ENCODE measurements at regions not wholly inside any gene's neighbourhood (a gene's known extent, or its start where the extent isn't known, plus 50 kb on each side); places are given as distances from the start of the nearest gene placed in this dataset.

- DNase-seq (no peak), ATAC-seq (no peak)
- H3K27ac Mint-ChIP-seq = no peak overlapping the region
- no peaks in the 10 kb centered on the region for H3K36me3 Mint-ChIP-seq (ENCODE audit: low read depth)
- H3K27me3 Mint-ChIP-seq = no peaks in the 10 kb centered on the region
- H3K4me1 Mint-ChIP-seq = no peaks in the 10 kb centered on the region
- peaks cover 8% of the 10 kb centered on the region for H3K9me3 Mint-ChIP-seq
- H3K4me3 Mint-ChIP-seq = no peak overlapping the region
These were observed 134.0 kb upstream of the TARS1 start for GRCh38 chr5:33306758-33307157.

GRCh38 chr5:33308586-33308985 lies 132.2 kb upstream of the TARS1 start:
- no peak for ATAC-seq
- no peaks in the 10 kb centered on the region for H3K27me3 Mint-ChIP-seq
- no peaks in the 10 kb centered on the region for H3K4me1 Mint-ChIP-seq
- no peak overlapping the region for H3K27ac Mint-ChIP-seq
- no peak overlapping the region for H3K4me3 Mint-ChIP-seq
- no peak for DNase-seq
- H3K36me3 Mint-ChIP-seq (ENCODE audit: low read depth) = no peaks in the 10 kb centered on the region
- peaks cover 8% of the 10 kb centered on the region for H3K9me3 Mint-ChIP-seq

GRCh38 chr5:33309068-33309467 lies 131.7 kb upstream of the TARS1 start:
- no peak for DNase-seq

GRCh38 chr5:33309536-33310345 lies 131.0 kb upstream of the TARS1 start:
- H3K4me3 Mint-ChIP-seq = no peak overlapping the region
- H3K27me3 Mint-ChIP-seq = no peaks in the 10 kb centered on the region
- no peak for DNase-seq
- no peak overlapping the region for H3K27ac Mint-ChIP-seq
- H3K9me3 Mint-ChIP-seq = peaks cover 8% of the 10 kb centered on the region
- no peaks in the 10 kb centered on the region for H3K4me1 Mint-ChIP-seq
- H3K36me3 Mint-ChIP-seq (ENCODE audit: low read depth) = no peaks in the 10 kb centered on the region
- no peak for ATAC-seq

More at GRCh38 chr5:33309068-33309467, 131.7 kb upstream of the TARS1 start:
- peaks cover 8% of the 10 kb centered on the region for H3K9me3 Mint-ChIP-seq
- ATAC-seq = no peak
- H3K4me1 Mint-ChIP-seq = no peaks in the 10 kb centered on the region
- H3K27me3 Mint-ChIP-seq = no peaks in the 10 kb centered on the region
- no peaks in the 10 kb centered on the region for H3K36me3 Mint-ChIP-seq (ENCODE audit: low read depth)
- H3K27ac Mint-ChIP-seq = no peak overlapping the region
- H3K4me3 Mint-ChIP-seq = no peak overlapping the region

- Mint-ChIP-seq H3K36me3 (ENCODE audit: low read depth) (no peaks in the 10 kb centered on the region), H3K27ac (no peak overlapping the region), H3K27me3 (no peaks in the 10 kb centered on the region), H3K4me1 (no peaks in the 10 kb centered on the region), H3K4me3 (no peak overlapping the region), H3K9me3 (peaks cover 5% of the 10 kb centered on the region)
- DNase-seq (no peak), ATAC-seq (no peak)
These were observed 130.3 kb upstream of the TARS1 start for GRCh38 chr5:33310451-33310850.

GRCh38 chr5:33311893-33312292 lies 128.9 kb upstream of the TARS1 start:
- no peak for ATAC-seq
- Mint-ChIP-seq H3K4me3 (no peak overlapping the region), H3K9me3 (peaks cover 4% of the 10 kb centered on the region), H3K27me3 (no peaks in the 10 kb centered on the region), H3K27ac (no peak overlapping the region), H3K4me1 (peaks cover 2% of the 10 kb centered on the region), H3K36me3 (ENCODE audit: low read depth) (no peaks in the 10 kb centered on the region)
- DNase-seq = no peak

- Mint-ChIP-seq H3K27ac (no peak overlapping the region), H3K27me3 (no peaks in the 10 kb centered on the region), H3K36me3 (ENCODE audit: low read depth) (no peaks in the 10 kb centered on the region), H3K9me3 (peaks cover 4% of the 10 kb centered on the region), H3K4me1 (peaks cover 8% of the 10 kb centered on the region), H3K4me3 (no peak overlapping the region)
- ATAC-seq = no peak
- no peak for DNase-seq
These were observed 127.9 kb upstream of the TARS1 start for GRCh38 chr5:33312571-33313549.

GRCh38 chr5:33315189-33315588 lies 125.6 kb upstream of the TARS1 start:
- H3K4me1 Mint-ChIP-seq = peaks cover 8% of the 10 kb centered on the region
- no peaks in the 10 kb centered on the region for H3K36me3 Mint-ChIP-seq (ENCODE audit: low read depth)
- H3K9me3 Mint-ChIP-seq = peaks cover 4% of the 10 kb centered on the region
- no peak overlapping the region for H3K27ac Mint-ChIP-seq
- H3K4me3 Mint-ChIP-seq = no peak overlapping the region
- no peaks in the 10 kb centered on the region for H3K27me3 Mint-ChIP-seq
- DNase-seq (no peak), ATAC-seq (no peak)

GRCh38 chr5:33316773-33317172 lies 124.0 kb upstream of the TARS1 start:
- no peak overlapping the region for H3K4me3 Mint-ChIP-seq
- H3K36me3 Mint-ChIP-seq (ENCODE audit: low read depth) = no peaks in the 10 kb centered on the region
- H3K9me3 Mint-ChIP-seq = no peaks in the 10 kb centered on the region
- ATAC-seq (no peak), DNase-seq (no peak)
- H3K27me3 Mint-ChIP-seq = no peaks in the 10 kb centered on the region
- no peak overlapping the region for H3K27ac Mint-ChIP-seq
- peaks cover 8% of the 10 kb centered on the region for H3K4me1 Mint-ChIP-seq

GRCh38 chr5:33317271-33317670 lies 123.5 kb upstream of the TARS1 start:
- H3K27ac Mint-ChIP-seq = no peak overlapping the region
- no peak for DNase-seq
- peaks cover 8% of the 10 kb centered on the region for H3K4me1 Mint-ChIP-seq
- no peaks in the 10 kb centered on the region for H3K36me3 Mint-ChIP-seq (ENCODE audit: low read depth)
- ATAC-seq = no peak
- H3K9me3 Mint-ChIP-seq = no peaks in the 10 kb centered on the region
- no peak overlapping the region for H3K4me3 Mint-ChIP-seq
- H3K27me3 Mint-ChIP-seq = no peaks in the 10 kb centered on the region

- DNase-seq = no peak
- no peak overlapping the region for H3K27ac Mint-ChIP-seq
- no peak overlapping the region for H3K4me3 Mint-ChIP-seq
- H3K27me3 Mint-ChIP-seq = no peaks in the 10 kb centered on the region
- no peak for ATAC-seq
- no peaks in the 10 kb centered on the region for H3K36me3 Mint-ChIP-seq (ENCODE audit: low read depth)
- H3K4me1 Mint-ChIP-seq = peaks cover 8% of the 10 kb centered on the region
- H3K9me3 Mint-ChIP-seq = no peaks in the 10 kb centered on the region
These were observed 121.6 kb upstream of the TARS1 start for GRCh38 chr5:33319151-33319550.

GRCh38 chr5:33319841-33320240 lies 120.9 kb upstream of the TARS1 start:
- Mint-ChIP-seq H3K4me3 (no peak overlapping the region), H3K27ac (no peak overlapping the region), H3K4me1 (peaks cover 8% of the 10 kb centered on the region), H3K9me3 (no peaks in the 10 kb centered on the region), H3K36me3 (ENCODE audit: low read depth) (no peaks in the 10 kb centered on the region), H3K27me3 (no peaks in the 10 kb centered on the region)
- DNase-seq (no peak), ATAC-seq (no peak)

- no peak for DNase-seq
- Mint-ChIP-seq H3K4me1 (peaks cover 8% of the 10 kb centered on the region), H3K9me3 (no peaks in the 10 kb centered on the region), H3K36me3 (ENCODE audit: low read depth) (no peaks in the 10 kb centered on the region), H3K27me3 (no peaks in the 10 kb centered on the region), H3K27ac (no peak overlapping the region), H3K4me3 (no peak overlapping the region)
- ATAC-seq = no peak
These were observed 119.7 kb upstream of the TARS1 start for GRCh38 chr5:33321026-33321425.

GRCh38 chr5:33322632-33323031 lies 118.1 kb upstream of the TARS1 start:
- Mint-ChIP-seq H3K4me3 (no peak overlapping the region), H3K27me3 (no peaks in the 10 kb centered on the region), H3K36me3 (ENCODE audit: low read depth) (no peaks in the 10 kb centered on the region), H3K9me3 (no peaks in the 10 kb centered on the region), H3K27ac (no peak overlapping the region), H3K4me1 (no peaks in the 10 kb centered on the region)
- DNase-seq = no peak
- ATAC-seq = no peak

Data from activated naive CD8-positive, alpha-beta T cell treated with anti-CD3 and anti-CD28 coated beads, Interleukin-2, amount 50 U/mL, for 24 hours (primary cell).